Kidney epithelial cell (primary cell): ENCODE measurements at regions not wholly inside any gene's neighbourhood (a gene's known extent, or its start where the extent isn't known, plus 50 kb on each side); places are given as distances from the start of the nearest gene placed in this dataset.

Source experiments
- DNase-seq: peaks from one replicate; pipeline ENCODE4 v3.0.0-alpha.2; 2010; ENCODE audit warnings: low read depth
- H3K27me3 ChIP-seq: 2 replicates; pipeline ENCODE4 v1.6.0; 2011; ENCODE audit warnings: low read length; ENCODE audit not compliant: control insufficient read depth, insufficient read depth
- H3K36me3 ChIP-seq: 2 replicates; pipeline ENCODE4 v1.5.1; 2011; ENCODE audit warnings: low read length; ENCODE audit not compliant: control insufficient read depth, insufficient read depth
- H3K4me3 ChIP-seq: 2 replicates; pipeline ENCODE4 v1.5.1; 2011; ENCODE audit warnings: low read depth, mild to moderate bottlenecking, control low read depth, low read length
- CTCF ChIP-seq: IDR thresholded peaks from 2 replicates; pipeline ENCODE4 v1.5.1; 2011; ENCODE audit warnings: mild to moderate bottlenecking, moderate library complexity, low read length, control low read depth, inconsistent platforms; ENCODE audit not compliant: insufficient read depth, poor library complexity, severe bottlenecking

GRCh38 chr4:97349468-97350186 lies 793.6 kb downstream of the STPG2 start:
- Histone ChIP-seq H3K4me3 (no peak overlapping the region), H3K27me3 (no peaks in the 10 kb centered on the region), H3K36me3 (no peaks in the 10 kb centered on the region)
- no peak for DNase-seq
- no peak for TF ChIP-seq CTCF

- no peak for DNase-seq
- H3K36me3 ChIP-seq: no peaks in the 10 kb centered on the region
- H3K27me3 ChIP-seq: no peaks in the 10 kb centered on the region
- H3K4me3 ChIP-seq: no peak overlapping the region
- no peak for TF ChIP-seq CTCF
These were observed 789.4 kb downstream of the STPG2 start for GRCh38 chr4:97353876-97354275.

GRCh38 chr4:97359826-97360225 lies 783.5 kb downstream of the STPG2 start:
- TF ChIP-seq CTCF: no peak
- H3K27me3 ChIP-seq: no peaks in the 10 kb centered on the region
- H3K36me3 ChIP-seq: no peaks in the 10 kb centered on the region
- H3K4me3 ChIP-seq: no peak overlapping the region
- no peak for DNase-seq

GRCh38 chr4:97360733-97361132 lies 782.5 kb downstream of the STPG2 start:
- Histone ChIP-seq H3K36me3 (no peaks in the 10 kb centered on the region), H3K4me3 (no peak overlapping the region), H3K27me3 (no peaks in the 10 kb centered on the region)
- TF ChIP-seq CTCF: no peak
- no peak for DNase-seq

- TF ChIP-seq CTCF: no peak
These were observed 775.4 kb downstream of the STPG2 start for GRCh38 chr4:97367878-97368277.

GRCh38 chr4:97370568-97370967 lies 772.7 kb downstream of the STPG2 start:
- Histone ChIP-seq H3K4me3 (no peak overlapping the region), H3K27me3 (no peaks in the 10 kb centered on the region), H3K36me3 (no peaks in the 10 kb centered on the region)
- TF ChIP-seq CTCF: no peak
- DNase-seq: no peak

More at GRCh38 chr4:97367878-97368277, 775.4 kb downstream of the STPG2 start:
- Histone ChIP-seq H3K4me3 (no peak overlapping the region), H3K27me3 (no peaks in the 10 kb centered on the region), H3K36me3 (no peaks in the 10 kb centered on the region)
- peak; percentile 56 for DNase-seq
